ENCODE measurements at regions not wholly inside any gene's neighbourhood (a gene's known extent, or its start where the extent isn't known, plus 50 kb on each side); places are given as distances from the start of the nearest gene placed in this dataset.

DNA sequence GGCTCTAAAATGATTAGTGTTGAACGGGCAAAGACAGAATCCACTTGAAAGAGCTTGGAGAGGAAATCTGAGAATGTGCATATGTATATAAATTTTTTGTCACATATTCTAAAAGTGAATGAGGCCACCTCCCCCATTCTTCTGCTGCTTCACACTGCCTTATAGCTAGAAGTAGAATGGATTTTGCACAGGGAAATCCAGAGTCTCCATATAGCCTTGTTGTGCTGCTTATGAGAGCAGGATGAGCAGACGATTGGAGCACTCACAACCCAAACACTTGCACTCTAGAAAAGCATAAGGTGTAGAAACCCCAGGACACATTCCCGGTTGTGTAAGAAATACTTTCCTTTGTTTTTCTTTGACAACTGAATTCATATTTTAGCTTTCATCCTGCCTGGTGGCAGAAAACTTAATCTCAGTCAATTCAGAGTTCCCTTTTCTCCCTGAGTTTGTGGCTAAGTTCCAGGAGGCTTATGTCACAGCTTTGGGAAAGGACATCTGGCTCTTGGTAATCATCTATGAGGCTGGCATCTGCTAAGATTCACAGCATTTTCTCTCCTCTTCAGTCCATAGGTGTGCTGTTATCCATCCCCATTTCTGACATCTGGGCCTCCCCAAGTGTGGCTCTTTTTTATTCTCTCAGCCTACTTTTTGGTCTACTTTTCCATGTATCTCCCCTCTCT is 188.4 kb upstream of the PFN2 start:
- TF ChIP-seq CTCF (conservative IDR thresholded peaks at IDR 0.05 in 1 of 2, IDR thresholded peaks at IDR 0.05 in 1 of 2; ENCODE audit: low read depth in 1 of 2, low read length in 2 of 2) (no peak), EZH2 (IDR thresholded peaks at IDR 0.05; ENCODE audit: low read length, missing control alignments) (no peak)

Data from fibroblast of lung (primary cell).